Prostate gland (tissue), 2 donors: ENCODE measurements at regions not wholly inside any gene's neighbourhood (a gene's known extent, or its start where the extent isn't known, plus 50 kb on each side); places are given as distances from the start of the nearest gene placed in this dataset.

Experiments used
- POLR2A ChIP-seq: fragments of 450-650 bp; IDR thresholded peaks from one replicate; pipeline ENCODE4 v1.6.1; 2016; ENCODE audit warnings: antibody characterized with exemption, mild to moderate bottlenecking
- TF ChIP-seq, protein P1 (sequence below), 4 experiments: fragments of 200-600 bp in 2 of 4; fragments of 450-650 bp in 2 of 4; sonication (generic) in 2 of 4; IDR thresholded peaks; 1 replicate in 3 of 4; 2 replicates in 1 of 4; pipeline ENCODE4 v1.5.1; 2016 to 2019; ENCODE audit warnings: antibody characterized with exemption in 4 of 4, mild to moderate bottlenecking in 2 of 4, moderate library complexity in 2 of 4

GRCh38 chr18:43682196-43682595, 404.9 kb upstream of the SYT4 start:
- TF ChIP-seq, protein P1, sequence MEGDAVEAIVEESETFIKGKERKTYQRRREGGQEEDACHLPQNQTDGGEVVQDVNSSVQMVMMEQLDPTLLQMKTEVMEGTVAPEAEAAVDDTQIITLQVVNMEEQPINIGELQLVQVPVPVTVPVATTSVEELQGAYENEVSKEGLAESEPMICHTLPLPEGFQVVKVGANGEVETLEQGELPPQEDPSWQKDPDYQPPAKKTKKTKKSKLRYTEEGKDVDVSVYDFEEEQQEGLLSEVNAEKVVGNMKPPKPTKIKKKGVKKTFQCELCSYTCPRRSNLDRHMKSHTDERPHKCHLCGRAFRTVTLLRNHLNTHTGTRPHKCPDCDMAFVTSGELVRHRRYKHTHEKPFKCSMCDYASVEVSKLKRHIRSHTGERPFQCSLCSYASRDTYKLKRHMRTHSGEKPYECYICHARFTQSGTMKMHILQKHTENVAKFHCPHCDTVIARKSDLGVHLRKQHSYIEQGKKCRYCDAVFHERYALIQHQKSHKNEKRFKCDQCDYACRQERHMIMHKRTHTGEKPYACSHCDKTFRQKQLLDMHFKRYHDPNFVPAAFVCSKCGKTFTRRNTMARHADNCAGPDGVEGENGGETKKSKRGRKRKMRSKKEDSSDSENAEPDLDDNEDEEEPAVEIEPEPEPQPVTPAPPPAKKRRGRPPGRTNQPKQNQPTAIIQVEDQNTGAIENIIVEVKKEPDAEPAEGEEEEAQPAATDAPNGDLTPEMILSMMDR (IDR thresholded peaks at IDR 0.05): no peak
- TF ChIP-seq POLR2A: no peak
